GM23248 (cell line): ENCODE measurements at regions not wholly inside any gene's neighbourhood (a gene's known extent, or its start where the extent isn't known, plus 50 kb on each side); places are given as distances from the start of the nearest gene placed in this dataset.

Experiments used
- EZH2 ChIP-seq: fragments of 200-600 bp; sonication (generic); IDR thresholded peaks from 2 replicates; pipeline ENCODE4 v1.6.1; 2018; ENCODE audit warnings: antibody characterized with exemption, mild to moderate bottlenecking; ENCODE audit not compliant: insufficient read depth, poor library complexity, severe bottlenecking
- EZH2phosphoT487 ChIP-seq: fragments of 200-600 bp; sonication (generic); IDR thresholded peaks from 2 replicates; pipeline ENCODE4 v1.6.1; 2018; ENCODE audit warnings: antibody characterized with exemption, moderate library complexity, mild to moderate bottlenecking, low read depth; ENCODE audit not compliant: insufficient read depth

DNA sequence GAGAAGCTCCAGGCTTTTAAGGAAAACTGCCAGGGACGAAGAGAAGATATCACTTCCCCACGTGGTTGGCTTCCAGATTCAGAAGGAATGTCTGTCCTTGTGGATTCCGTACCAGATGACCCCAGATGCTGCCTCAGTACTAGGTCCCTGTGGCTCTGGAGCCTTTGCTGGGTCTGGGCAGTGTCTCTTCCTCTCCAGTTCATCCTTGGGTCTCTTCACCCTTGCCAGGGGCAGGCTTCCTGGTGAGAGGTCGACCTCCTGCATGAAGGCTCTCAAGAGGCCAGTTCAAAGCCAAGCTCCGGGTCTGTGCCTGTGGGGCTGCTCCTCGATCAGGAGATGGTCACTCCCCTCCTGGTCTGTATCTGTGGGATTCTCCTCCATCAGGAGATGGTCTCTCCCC, 74.7 kb upstream of the B3GAT1 start:
- no peak for TF ChIP-seq EZH2phosphoT487
- no peak for TF ChIP-seq EZH2
